IMR-90 (cell line): ENCODE measurements at regions not wholly inside any gene's neighbourhood (a gene's known extent, or its start where the extent isn't known, plus 50 kb on each side); places are given as distances from the start of the nearest gene placed in this dataset.

Source experiments
- ATAC-seq: fragments of 200-7000 bp; cut with Tn5 transposase; 2 replicates; pipeline ENCODE4 v1.9.1; 2020; ENCODE audit warnings: low read depth, mild to moderate bottlenecking, moderate library complexity
- BruUV-seq: library from RNA; stranded (reverse); fragments of 400-500 nt; replicated peaks from 2 replicates; lab custom pipeline; 2021; lab: Mats Ljungman, UMichigan
- CTCF ChIA-PET: fragments of 300-600 bp; formaldehyde crosslinking; extraction: SDS; loops from one replicate; lab custom pipeline; 2021; ENCODE audit warnings: antibody characterized with exemption; lab: Yijun Ruan, JAX
- POLR2A ChIA-PET: fragments of 300-600 bp; sonication (Branson Sonifier 250); formaldehyde crosslinking; loops from one replicate; lab custom pipeline; 2022; ENCODE audit warnings: antibody characterized with exemption; ENCODE audit not compliant: unreplicated experiment; lab: Charles Lee
- DNase-seq: peaks from one replicate; pipeline ENCODE4 v3.0.0; 2013
- H2AFZ ChIP-seq: replicated peaks from 2 replicates; pipeline ENCODE3; 2013; ENCODE audit warnings: low read length, mild to moderate bottlenecking; ENCODE audit not compliant: poor library complexity
- H2AK5ac ChIP-seq: 2 replicates; pipeline ENCODE4 v1.6.1; 2013; ENCODE audit warnings: low read depth, low read length, inconsistent platforms
- H2AK9ac ChIP-seq: replicated peaks from 2 replicates; pipeline ENCODE3; 2013; ENCODE audit warnings: mild to moderate bottlenecking, low read depth, low read length, moderate library complexity; ENCODE audit not compliant: poor library complexity
- H2BK120ac ChIP-seq: 2 replicates; pipeline ENCODE4 v1.6.1; 2013; ENCODE audit warnings: low read depth, low read length, inconsistent platforms
- H2BK15ac ChIP-seq: 3 replicates; pipeline ENCODE4 v1.6.1; 2013; ENCODE audit warnings: low read depth, low read length, inconsistent platforms
- H2BK20ac ChIP-seq: 2 replicates; pipeline ENCODE4 v1.6.1; 2013; ENCODE audit warnings: low read depth, mild to moderate bottlenecking, inconsistent platforms, low read length, moderate library complexity
- H2BK5ac ChIP-seq: 2 replicates; pipeline ENCODE4 v1.6.1; 2013; ENCODE audit warnings: mild to moderate bottlenecking, low read depth, low read length, inconsistent platforms; ENCODE audit not compliant: poor library complexity, severe bottlenecking
- H3K14ac ChIP-seq: replicated peaks from 2 replicates; pipeline ENCODE4 v1.6.1; 2013; ENCODE audit warnings: low read depth, low read length, inconsistent platforms
- H3K18ac ChIP-seq: 2 replicates; pipeline ENCODE4 v1.6.1; 2013; ENCODE audit warnings: low read depth, low read length, control low read depth
- H3K23ac ChIP-seq: 2 replicates; pipeline ENCODE4 v1.6.1; 2013; ENCODE audit warnings: low read depth, low read length, inconsistent platforms
- H3K27ac ChIP-seq: 2 replicates; pipeline ENCODE4 v1.5.1; 2013; ENCODE audit warnings: mild to moderate bottlenecking, control low read depth, low read length; ENCODE audit not compliant: insufficient read depth
- H3K27me3 ChIP-seq: 2 replicates; pipeline ENCODE4 v1.6.1; 2013; ENCODE audit warnings: low read length; ENCODE audit not compliant: control insufficient read depth, insufficient read depth
- H3K36me3 ChIP-seq: 2 replicates; pipeline ENCODE4 v1.6.1; 2013; ENCODE audit warnings: low read length, mixed read lengths; ENCODE audit not compliant: control insufficient read depth, insufficient read depth
- H3K4ac ChIP-seq: 2 replicates; pipeline ENCODE4 v1.6.1; 2013; ENCODE audit warnings: low read depth, low read length, inconsistent platforms
- H3K4me1 ChIP-seq: 2 replicates; pipeline ENCODE4 v1.6.1; 2013; ENCODE audit warnings: low read length, mixed read lengths; ENCODE audit not compliant: control insufficient read depth, insufficient read depth
- H3K4me2 ChIP-seq: 2 replicates; pipeline ENCODE4 v1.6.1; 2013; ENCODE audit warnings: low read depth, mild to moderate bottlenecking, control low read depth, low read length, moderate library complexity
- H3K4me3 ChIP-seq: 2 replicates; pipeline ENCODE4 v1.5.1; 2013; ENCODE audit warnings: low read depth, mild to moderate bottlenecking, control low read depth, low read length, moderate library complexity; ENCODE audit not compliant: insufficient read depth
- H3K56ac ChIP-seq: 2 replicates; pipeline ENCODE4 v1.6.1; 2013; ENCODE audit warnings: low read length, inconsistent platforms; ENCODE audit not compliant: insufficient read depth; ENCODE audit errors: extremely low read depth
- H3K79me1 ChIP-seq, 2 experiments: 2 replicates each; pipeline ENCODE4 v1.6.1; 2013; ENCODE audit warnings: low read length in 2 of 2, inconsistent platforms in 1 of 2, low read depth in 1 of 2
- H3K9ac ChIP-seq: 2 replicates; pipeline ENCODE4 v1.6.1; 2013; ENCODE audit warnings: low read depth, low read length, control low read depth
- H3K9me1 ChIP-seq: 2 replicates; pipeline ENCODE4 v1.6.1; 2013; ENCODE audit warnings: low read length, inconsistent platforms; ENCODE audit not compliant: insufficient read depth
- H3K9me3 ChIP-seq: 2 replicates; pipeline ENCODE4 v1.6.1; 2013; ENCODE audit warnings: low read length; ENCODE audit not compliant: control insufficient read depth, insufficient read depth
- H4K20me1 ChIP-seq: 2 replicates; pipeline ENCODE4 v1.6.1; 2013; ENCODE audit warnings: low read length, inconsistent platforms; ENCODE audit not compliant: insufficient read depth
- H4K5ac ChIP-seq: 2 replicates; pipeline ENCODE4 v1.6.1; 2013; ENCODE audit warnings: mild to moderate bottlenecking, low read depth, low read length, control low read depth
- H4K8ac ChIP-seq, 2 experiments: 2 replicates each; pipeline ENCODE4 v1.6.1; 2013; ENCODE audit warnings: low read depth in 2 of 2, low read length in 2 of 2, control low read depth in 1 of 2, inconsistent platforms in 1 of 2
- H4K91ac ChIP-seq: 2 replicates; pipeline ENCODE4 v1.6.1; 2013; ENCODE audit warnings: low read depth, low read length, inconsistent platforms; ENCODE audit not compliant: insufficient read depth
- BHLHE40 ChIP-seq: fragments of 150-350 bp; IDR thresholded peaks from 2 replicates; pipeline ENCODE4 v1.6.1; 2016; ENCODE audit warnings: mild to moderate bottlenecking, low read depth, low read length
- CEBPB ChIP-seq: IDR thresholded peaks from 2 replicates; pipeline ENCODE4 v1.6.1; 2012; ENCODE audit warnings: low read depth, low read length, improper control_type of control experiment
- CHD1 ChIP-seq: IDR thresholded peaks from 2 replicates; pipeline ENCODE4 v1.6.1; 2012; ENCODE audit warnings: low read depth, low read length, improper control_type of control experiment
- CTCF ChIP-seq: conservative IDR thresholded peaks from 2 replicates; pipeline ENCODE4 v1.5.1; 2012; ENCODE audit warnings: mild to moderate bottlenecking, low read depth, low read length, improper control_type of control experiment
- ELK1 ChIP-seq: fragments of 150-350 bp; IDR thresholded peaks from 2 replicates; pipeline ENCODE4 v1.6.1; 2016; ENCODE audit warnings: low read depth, mild to moderate bottlenecking, low read length, moderate library complexity, borderline replicate concordance
- MAFK ChIP-seq: IDR thresholded peaks from 2 replicates; pipeline ENCODE4 v1.6.1; 2012; ENCODE audit warnings: low read depth, low read length, improper control_type of control experiment
- MAZ ChIP-seq: IDR thresholded peaks from 2 replicates; pipeline ENCODE4 v1.6.1; 2012; ENCODE audit warnings: low read depth, mild to moderate bottlenecking, low read length, improper control_type of control experiment, moderate library complexity, borderline replicate concordance
- NFE2L2 ChIP-seq: fragments of 150-350 bp; IDR thresholded peaks from 2 replicates; pipeline ENCODE4 v1.6.1; 2016; ENCODE audit warnings: low read depth, mild to moderate bottlenecking, low read length
- POLR2A ChIP-seq: IDR thresholded peaks from 2 replicates; pipeline ENCODE4 v1.6.1; 2012; ENCODE audit warnings: mild to moderate bottlenecking, low read depth, low read length
- RAD21 ChIP-seq: IDR thresholded peaks from 2 replicates; pipeline ENCODE4 v1.6.1; 2012; ENCODE audit warnings: low read length, improper control_type of control experiment
- RCOR1 ChIP-seq: IDR thresholded peaks from 2 replicates; pipeline ENCODE4 v1.6.1; 2012; ENCODE audit warnings: mild to moderate bottlenecking, low read length, improper control_type of control experiment; ENCODE audit not compliant: insufficient replicate concordance
- RFX5 ChIP-seq: IDR thresholded peaks from 2 replicates; pipeline ENCODE4 v1.8.0; 2012; ENCODE audit warnings: low read depth, mild to moderate bottlenecking, low read length, moderate library complexity
- SMC3 ChIP-seq: fragments of 150-350 bp; IDR thresholded peaks from 2 replicates; pipeline ENCODE4 v1.6.1; 2016; ENCODE audit warnings: low read depth, mild to moderate bottlenecking, antibody characterized with exemption, low read length, moderate library complexity
- USF2 ChIP-seq: fragments of 150-350 bp; IDR thresholded peaks from 2 replicates; pipeline ENCODE4 v1.6.1; 2017; ENCODE audit warnings: mild to moderate bottlenecking, antibody characterized with exemption, low read length, low read depth
- WGBS, 2 experiments: methylation state at CpG; one replicate each; pipeline versions ENCODE4 v1.1.5 to v1.1.7; 2013; ENCODE audit warnings: missing lambda C conversion rate in 2 of 2; ENCODE audit not compliant: insufficient read length in 1 of 2; ENCODE audit errors: extremely low coverage in 2 of 2; 5-methylcytosine and 5-hydroxymethylcytosine counted together
- dilution Hi-C: fragments of 300-500 bp; cut with HindIII; formaldehyde crosslinking; loops from one replicate; pipeline ENCODE4 v1.14.3; 2018; ENCODE audit warnings: low sequenced_read_pairs; ENCODE audit not compliant: unreplicated experiment
- in situ Hi-C: fragments of 300-500 bp; cut with MboI; formaldehyde crosslinking; loops from 3 replicates; pipeline ENCODE4 v1.14.3; 2019; ENCODE audit warnings: low sequenced_read_pairs, inconsistent platforms, mixed read lengths
- intact Hi-C: fragments of 100-400 bp; cut with micrococcal nuclease; formaldehyde crosslinking; loops from 2 replicates; pipeline ENCODE4 v1.10.0; 2022

- ATAC-seq, result no peak
- BruUV-seq, result no TSS peak
- POLR2A ChIA-PET, result no interaction called here
These were observed 1344.5 kb upstream of the CHAC2 start for GRCh38 chr2:52423111-52423510.

More at GRCh38 chr2:52423111-52423510, 1344.5 kb upstream of the CHAC2 start:
- WGBS, 2 experiments, result no CpG with 5 or more reads among the region's 1 CpG
- Histone ChIP-seq H3K14ac (no peak overlapping the region), H3K4me3 (no peak overlapping the region), H3K9ac (no peak overlapping the region), H2AK9ac (no peak overlapping the region), H3K27ac (no peak overlapping the region), H4K20me1 (no peaks in the 10 kb centered on the region), H2AFZ (no peak overlapping the region), H2BK15ac (no peak overlapping the region), H4K91ac (no peak overlapping the region), H2BK20ac (no peak overlapping the region), H2BK120ac (no peak overlapping the region), H3K4ac (no peak overlapping the region), H3K4me2 (no peak overlapping the region), H3K4me1 (0 out of 2 replicates have a peak, but pooled peaks cover under 1% of the 10 kb centered on the region), H2AK5ac (no peak overlapping the region), H3K18ac (no peak overlapping the region), H3K36me3 (no peaks in the 10 kb centered on the region), H3K9me3 (no peaks in the 10 kb centered on the region; the same call in 1 of the 2 replicates), H4K5ac (no peak overlapping the region), H3K9me1 (no peaks in the 10 kb centered on the region), H3K56ac (no peak overlapping the region), H3K79me1 (no peaks in the 10 kb centered on the region), H3K27me3 (no peaks in the 10 kb centered on the region), H2BK5ac (peak overlapping the region; percentile 13), H3K23ac (no peak overlapping the region), H4K8ac (no peak overlapping the region)
- CTCF ChIA-PET, result interaction anchor here (0.6 kb wide), 1 partner anchor 1434 kb away, joined by 3 read pairs; no protein-coding TSS in a partner anchor
- TF ChIP-seq MAZ, result no peak
- no peak for TF ChIP-seq CTCF
- no peak for TF ChIP-seq RFX5
- TF ChIP-seq USF2, result no peak
- no peak for TF ChIP-seq RAD21
- no peak for TF ChIP-seq POLR2A
- TF ChIP-seq RCOR1, result no peak
- no peak for TF ChIP-seq ELK1
- no peak for TF ChIP-seq SMC3
- TF ChIP-seq CEBPB, result no peak
- TF ChIP-seq CHD1, result no peak
- no peak for TF ChIP-seq BHLHE40
- no peak for TF ChIP-seq MAFK
- no peak for TF ChIP-seq NFE2L2
- in situ Hi-C loops, result no loop called here
- DNase-seq, result peak; percentile 20
- intact Hi-C loops, result loop anchor here (10.0 kb wide), 1 partner anchor 112 kb away; no protein-coding TSS in a partner anchor
- dilution Hi-C loops, result no loop called here
